ENCODE measurements at regions not wholly inside any gene's neighbourhood (a gene's known extent, or its start where the extent isn't known, plus 50 kb on each side); places are given as distances from the start of the nearest gene placed in this dataset.

DNA sequence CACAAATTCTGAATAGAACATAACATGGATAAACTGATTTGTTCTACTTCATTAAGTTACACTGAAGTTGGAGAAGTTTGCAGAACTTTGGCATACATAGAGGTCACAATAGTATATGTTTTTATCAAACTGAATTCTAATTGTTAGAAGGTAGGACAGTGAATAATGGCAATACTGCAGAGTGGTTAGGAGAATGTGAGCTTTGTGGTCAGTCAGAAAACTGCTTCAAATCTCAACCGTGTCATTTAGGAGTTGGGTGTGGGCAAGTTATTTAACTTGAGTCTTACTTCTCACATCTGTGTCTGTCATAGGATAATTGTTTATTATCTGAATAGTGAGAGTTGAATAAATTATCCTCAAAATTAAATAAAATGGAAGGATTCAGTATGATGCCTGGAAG is 374.6 kb upstream of the SYT1 start:
- TF ChIP-seq TAF1 (IDR thresholded peaks at IDR 0.05; ENCODE audit: low read depth, low read length) (no peak), POLR2A (IDR thresholded peaks at IDR 0.05; ENCODE audit: low read depth, low read length) (no peak), POLR2AphosphoS5 (IDR thresholded peaks at IDR 0.05; ENCODE audit: low read depth, low read length) (no peak), SPI1 (IDR thresholded peaks at IDR 0.05; ENCODE audit: low read depth, low read length) (no peak), PAX5 (IDR thresholded peaks at IDR 0.05; ENCODE audit: insufficient read depth, low read length, severe bottlenecking) (no peak), POU2F2 (IDR thresholded peaks at IDR 0.05; ENCODE audit: low read depth, low read length) (no peak)

Data from GM12891 (cell line).